ENCODE measurements at regions not wholly inside any gene's neighbourhood (a gene's known extent, or its start where the extent isn't known, plus 50 kb on each side); places are given as distances from the start of the nearest gene placed in this dataset.

DNA sequence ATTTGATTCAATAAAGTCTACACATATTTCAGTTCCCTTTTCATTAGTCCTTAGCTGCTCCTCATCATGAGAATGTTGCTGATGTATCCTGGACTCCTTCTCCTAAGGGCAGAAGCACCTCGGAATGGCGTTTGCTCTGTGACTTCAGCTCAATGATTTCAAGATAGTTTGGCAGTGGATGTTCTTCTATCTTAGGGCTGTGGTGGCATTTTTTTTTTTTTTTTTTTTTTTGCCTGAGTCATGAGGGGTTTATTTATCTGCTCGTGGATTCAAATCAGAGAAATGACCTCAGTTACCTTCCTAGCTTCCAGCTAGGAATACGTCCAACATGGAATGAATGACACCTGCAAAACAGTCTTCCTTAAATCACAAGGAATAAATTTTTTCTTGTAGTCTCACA lies 220.0 kb upstream of the ZBED5 start:
- no peaks in the 10 kb centered on the region for H3K9me3 ChIP-seq (ENCODE audit: control insufficient read depth, low read length)
- no peak overlapping the region for H3K27ac ChIP-seq (ENCODE audit: low read length)
- DNase-seq (no peak), ATAC-seq (no peak)
- H3K27me3 ChIP-seq (ENCODE audit: control insufficient read depth, insufficient read depth), result no peaks in the 10 kb centered on the region
- H3K4me1 ChIP-seq (ENCODE audit: control insufficient read depth, insufficient read depth, low read length), result no peaks in the 10 kb centered on the region
- no peak overlapping the region for H3K4me3 ChIP-seq (ENCODE audit: low read length)
- intact Hi-C loops (cut with DNase I), result no loop called here
- 54% methylated on average over 4 of the region's 4 CpGs for WGBS

DNA sequence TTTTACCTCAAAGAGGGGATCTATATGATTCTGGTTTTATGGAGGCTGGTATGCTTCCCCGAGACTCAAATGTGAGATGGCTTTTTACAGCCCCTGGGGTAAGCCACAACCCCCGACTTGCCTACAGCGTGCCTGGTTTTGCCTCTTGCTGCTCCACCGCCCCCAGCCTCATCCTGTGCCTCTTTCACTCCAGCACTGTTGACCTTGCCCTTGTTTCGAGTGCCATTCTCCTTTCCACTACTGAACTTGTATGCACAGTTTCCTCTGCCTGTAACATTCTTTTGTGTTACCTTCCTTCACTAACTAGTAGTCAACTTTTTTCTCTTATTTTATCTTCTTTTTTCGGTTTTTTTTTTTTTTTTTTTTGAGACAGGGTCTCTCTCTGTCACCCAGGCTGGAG lies 219.0 kb upstream of the ZBED5 start:
- WGBS, result 69% methylated on average over 6 of the region's 6 CpGs
- no peaks in the 10 kb centered on the region for H3K27me3 ChIP-seq (ENCODE audit: control insufficient read depth, insufficient read depth)
- DNase-seq (no peak), ATAC-seq (no peak)
- H3K9me3 ChIP-seq (ENCODE audit: control insufficient read depth, low read length), result no peaks in the 10 kb centered on the region
- intact Hi-C loops (cut with DNase I), result no loop called here
- no peaks in the 10 kb centered on the region for H3K4me1 ChIP-seq (ENCODE audit: control insufficient read depth, insufficient read depth, low read length)
- H3K27ac ChIP-seq (ENCODE audit: low read length), result no peak overlapping the region
- no peak overlapping the region for H3K4me3 ChIP-seq (ENCODE audit: low read length)

DNA sequence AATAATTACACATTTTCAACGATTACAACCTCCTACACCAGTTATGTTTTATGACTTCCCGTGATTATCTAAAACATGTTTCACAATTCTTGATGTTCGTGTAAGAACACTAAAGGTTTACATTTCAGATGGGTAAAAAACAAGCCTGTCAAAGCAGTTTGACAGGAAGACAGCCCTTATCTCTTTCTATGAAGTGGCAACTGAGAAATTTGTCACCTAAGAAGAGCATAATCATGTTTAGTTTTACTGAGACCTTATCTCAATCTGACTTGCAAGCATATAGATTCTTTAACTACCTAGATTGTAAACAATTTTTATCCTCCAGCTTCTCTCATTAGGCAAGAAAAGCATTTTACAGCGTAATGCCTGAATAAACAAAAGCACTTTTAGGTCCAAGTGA lies 218.4 kb upstream of the ZBED5 start:
- H3K4me3 ChIP-seq (ENCODE audit: low read length), result no peak overlapping the region
- ATAC-seq, result no peak
- WGBS, result 50% methylated on average over 4 of the region's 4 CpGs
- H3K9me3 ChIP-seq (ENCODE audit: control insufficient read depth, low read length), result no peaks in the 10 kb centered on the region
- no peak overlapping the region for H3K27ac ChIP-seq (ENCODE audit: low read length)
- no peaks in the 10 kb centered on the region for H3K4me1 ChIP-seq (ENCODE audit: control insufficient read depth, insufficient read depth, low read length)
- intact Hi-C loops (cut with DNase I), result no loop called here
- H3K27me3 ChIP-seq (ENCODE audit: control insufficient read depth, insufficient read depth), result no peaks in the 10 kb centered on the region
- DNase-seq, result no peak

DNA sequence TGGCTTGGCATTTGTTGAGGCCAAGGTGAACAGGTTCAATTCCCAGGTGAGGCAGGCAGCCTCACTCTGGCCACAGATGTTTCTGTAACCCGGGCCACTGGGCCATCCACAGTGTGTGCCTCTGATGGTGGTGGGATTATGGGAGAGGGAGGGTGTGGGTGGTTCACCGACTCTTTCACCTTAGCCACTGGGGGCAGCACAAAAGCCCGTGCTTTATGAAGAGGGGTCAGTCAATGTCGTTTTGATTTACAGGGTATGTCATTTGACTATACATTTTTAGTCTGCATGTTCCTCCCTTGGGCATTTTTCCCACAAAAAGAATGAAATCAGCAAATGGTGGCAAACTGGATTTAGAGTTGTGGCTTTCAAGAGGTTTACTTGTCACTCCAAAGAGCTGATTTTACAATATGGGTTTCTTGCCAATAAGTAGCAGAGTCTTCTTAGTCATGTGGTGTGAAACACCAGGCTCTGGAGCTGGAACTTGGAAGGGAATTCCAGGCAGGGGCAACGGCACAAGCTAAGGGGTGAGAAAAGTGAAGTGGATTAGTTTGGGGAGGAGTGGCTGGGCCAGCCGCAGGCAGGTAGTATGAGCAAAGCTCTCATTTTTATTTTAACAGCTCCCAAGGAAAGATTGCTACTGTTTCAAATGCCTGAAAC lies 217.8 kb upstream of the ZBED5 start:
- intact Hi-C loops (cut with DNase I), result no loop called here
- Histone ChIP-seq H3K4me3 (ENCODE audit: low read length) (no peak overlapping the region), H3K27ac (ENCODE audit: low read length) (no peak overlapping the region), H3K27me3 (ENCODE audit: control insufficient read depth, insufficient read depth) (no peaks in the 10 kb centered on the region), H3K4me1 (ENCODE audit: control insufficient read depth, insufficient read depth, low read length) (no peaks in the 10 kb centered on the region), H3K9me3 (ENCODE audit: control insufficient read depth, low read length) (no peaks in the 10 kb centered on the region)
- ATAC-seq (no peak), DNase-seq (no peak)
- 55% methylated on average over 6 of the region's 6 CpGs for WGBS

DNA sequence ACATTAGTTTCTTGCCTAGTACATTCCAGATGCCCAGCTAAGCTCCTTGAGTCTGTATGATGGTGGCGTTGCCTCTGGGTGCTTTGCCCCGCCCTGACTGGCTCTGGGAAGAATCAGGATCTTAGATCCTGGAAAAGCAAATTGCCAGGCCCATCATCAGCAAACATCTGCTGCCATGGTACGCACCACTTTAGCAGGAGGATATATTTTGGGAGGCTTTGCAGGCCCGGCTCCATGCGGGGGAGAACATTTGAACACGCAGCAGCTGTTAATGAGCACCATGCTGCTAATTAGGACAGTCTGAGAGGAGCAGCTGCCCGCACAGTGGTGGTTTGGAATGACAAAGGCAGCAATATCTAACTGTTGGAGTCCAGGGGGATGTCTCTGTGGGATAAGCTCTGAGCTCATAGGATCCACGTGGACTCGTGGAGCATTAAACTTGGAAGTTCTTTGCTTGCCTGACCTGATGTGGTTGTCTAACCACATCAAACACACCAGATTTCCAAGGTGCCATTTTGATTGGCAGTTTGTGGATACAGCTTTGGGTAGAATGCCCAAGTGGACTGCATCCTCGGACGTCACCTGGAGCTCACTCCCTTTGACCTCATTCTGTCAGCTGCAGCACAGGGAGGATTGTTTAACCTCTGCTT lies 217.0 kb upstream of the ZBED5 start:
- Histone ChIP-seq H3K9me3 (ENCODE audit: control insufficient read depth, low read length) (no peaks in the 10 kb centered on the region), H3K4me1 (ENCODE audit: control insufficient read depth, insufficient read depth, low read length) (no peaks in the 10 kb centered on the region), H3K27ac (ENCODE audit: low read length) (no peak overlapping the region), H3K27me3 (ENCODE audit: control insufficient read depth, insufficient read depth) (no peaks in the 10 kb centered on the region), H3K4me3 (ENCODE audit: low read length) (no peak overlapping the region)
- intact Hi-C loops (cut with DNase I), result no loop called here
- ATAC-seq, result no peak
- WGBS, result 84% methylated on average over 11 of the region's 11 CpGs
- no peak for DNase-seq

DNA sequence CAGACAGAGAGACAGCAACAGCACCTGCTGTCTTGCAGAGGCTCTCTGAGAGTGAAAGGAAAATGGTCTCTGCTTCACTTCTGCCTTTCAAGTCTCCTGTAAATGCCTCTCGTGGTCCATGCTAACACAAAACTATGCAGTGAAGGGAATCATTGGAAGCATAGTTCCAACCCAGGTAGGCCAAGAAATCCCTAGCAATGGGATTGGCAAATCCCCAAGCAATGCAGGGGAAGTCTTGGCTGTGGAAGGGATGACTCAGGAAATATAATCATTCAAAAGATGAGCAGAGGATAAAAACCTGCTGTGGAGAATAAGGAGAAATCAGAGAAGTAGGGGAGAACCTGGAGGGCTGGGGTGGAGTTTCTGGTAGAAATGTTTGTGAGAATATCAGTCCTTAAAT lies 216.1 kb upstream of the ZBED5 start:
- Histone ChIP-seq H3K4me3 (ENCODE audit: low read length) (no peak overlapping the region), H3K9me3 (ENCODE audit: control insufficient read depth, low read length) (no peaks in the 10 kb centered on the region), H3K4me1 (ENCODE audit: control insufficient read depth, insufficient read depth, low read length) (no peaks in the 10 kb centered on the region), H3K27me3 (ENCODE audit: control insufficient read depth, insufficient read depth) (no peaks in the 10 kb centered on the region), H3K27ac (ENCODE audit: low read length) (no peak overlapping the region)
- WGBS, result 91% methylated on average over 1 of the region's 1 CpG
- intact Hi-C loops (cut with DNase I), result no loop called here
- ATAC-seq (no peak), DNase-seq (no peak)

DNA sequence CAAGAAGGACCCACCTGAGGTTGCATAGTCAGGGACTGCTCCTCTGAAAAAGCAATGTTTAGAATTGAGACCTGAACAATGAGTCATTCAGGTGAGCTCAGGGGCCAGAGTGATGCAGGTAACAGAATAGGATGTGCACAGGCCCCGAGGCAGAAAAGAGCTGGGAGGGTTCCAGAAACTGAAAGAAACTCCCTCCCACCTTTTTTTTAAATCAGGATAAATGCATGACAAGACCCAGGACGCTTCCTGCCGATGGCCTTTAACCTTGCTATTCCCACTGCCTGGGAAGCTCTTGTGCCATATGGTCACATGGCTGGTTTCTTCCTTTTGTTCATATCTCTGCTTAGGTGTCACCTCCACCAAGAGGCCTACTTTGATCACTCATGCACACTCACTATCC lies 214.2 kb upstream of the ZBED5 start:
- DNase-seq (no peak), ATAC-seq (no peak)
- no peak overlapping the region for H3K27ac ChIP-seq (ENCODE audit: low read length)
- H3K4me3 ChIP-seq (ENCODE audit: low read length), result no peak overlapping the region
- no peaks in the 10 kb centered on the region for H3K4me1 ChIP-seq (ENCODE audit: control insufficient read depth, insufficient read depth, low read length)
- H3K9me3 ChIP-seq (ENCODE audit: control insufficient read depth, low read length), result no peaks in the 10 kb centered on the region
- intact Hi-C loops (cut with DNase I), result no loop called here
- no peaks in the 10 kb centered on the region for H3K27me3 ChIP-seq (ENCODE audit: control insufficient read depth, insufficient read depth)
- whole genome bisulfite sequencing, result 58% methylated on average over 3 of the region's 3 CpGs

DNA sequence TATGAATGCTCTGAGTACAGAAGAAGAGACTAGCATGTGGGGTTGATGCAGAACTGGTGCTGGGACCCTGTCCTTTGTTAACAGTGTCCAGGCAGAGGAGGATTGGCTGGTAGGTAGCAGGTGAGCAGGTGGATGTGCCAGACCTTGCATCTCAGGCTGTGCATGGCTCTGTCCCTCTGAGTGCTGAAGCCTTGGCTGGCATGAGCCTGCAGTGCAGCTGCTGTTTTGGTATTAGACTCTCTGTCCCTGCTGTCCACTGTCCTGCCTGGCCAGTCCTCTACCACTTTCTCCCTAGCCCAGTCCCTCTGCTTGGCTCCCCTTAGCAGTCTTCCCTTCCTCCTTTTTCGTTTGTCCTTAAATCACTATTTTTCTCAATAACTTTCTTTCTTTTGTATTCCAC lies 213.6 kb upstream of the ZBED5 start:
- Histone ChIP-seq H3K4me1 (ENCODE audit: control insufficient read depth, insufficient read depth, low read length) (no peaks in the 10 kb centered on the region), H3K4me3 (ENCODE audit: low read length) (no peak overlapping the region), H3K27ac (ENCODE audit: low read length) (no peak overlapping the region), H3K9me3 (ENCODE audit: control insufficient read depth, low read length) (no peaks in the 10 kb centered on the region), H3K27me3 (ENCODE audit: control insufficient read depth, insufficient read depth) (no peaks in the 10 kb centered on the region)
- DNase-seq (no peak), ATAC-seq (no peak)
- intact Hi-C loops (cut with DNase I), result no loop called here
- WGBS, result 56% methylated on average over 1 of the region's 1 CpG

DNA sequence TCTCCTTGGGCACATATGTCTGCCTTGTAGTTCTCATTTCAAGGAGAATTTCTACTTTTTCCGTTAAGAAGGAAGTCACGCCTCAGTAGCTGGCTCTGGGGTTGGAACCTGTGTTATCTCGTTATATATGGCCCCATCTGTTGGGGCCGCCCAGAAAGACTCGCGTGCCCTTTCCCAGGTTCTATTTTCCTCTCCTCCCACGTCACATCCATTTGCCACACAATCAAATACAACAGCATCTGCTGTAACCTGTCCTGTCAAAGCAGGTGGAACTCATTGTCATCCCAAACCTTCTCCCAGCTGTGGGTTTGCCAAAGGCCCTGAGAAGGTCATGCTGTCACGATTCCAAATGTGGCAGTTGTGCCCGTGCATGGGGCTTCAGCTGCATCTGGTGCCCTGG lies 213.1 kb upstream of the ZBED5 start:
- H3K4me3 ChIP-seq (ENCODE audit: low read length), result no peak overlapping the region
- DNase-seq (no peak), ATAC-seq (no peak)
- WGBS, result 77% methylated on average over 9 of the region's 9 CpGs
- no peak overlapping the region for H3K27ac ChIP-seq (ENCODE audit: low read length)
- intact Hi-C loops (cut with DNase I), result no loop called here
- no peaks in the 10 kb centered on the region for H3K9me3 ChIP-seq (ENCODE audit: control insufficient read depth, low read length)
- H3K4me1 ChIP-seq (ENCODE audit: control insufficient read depth, insufficient read depth, low read length), result no peaks in the 10 kb centered on the region
- H3K27me3 ChIP-seq (ENCODE audit: control insufficient read depth, insufficient read depth), result no peaks in the 10 kb centered on the region

DNA sequence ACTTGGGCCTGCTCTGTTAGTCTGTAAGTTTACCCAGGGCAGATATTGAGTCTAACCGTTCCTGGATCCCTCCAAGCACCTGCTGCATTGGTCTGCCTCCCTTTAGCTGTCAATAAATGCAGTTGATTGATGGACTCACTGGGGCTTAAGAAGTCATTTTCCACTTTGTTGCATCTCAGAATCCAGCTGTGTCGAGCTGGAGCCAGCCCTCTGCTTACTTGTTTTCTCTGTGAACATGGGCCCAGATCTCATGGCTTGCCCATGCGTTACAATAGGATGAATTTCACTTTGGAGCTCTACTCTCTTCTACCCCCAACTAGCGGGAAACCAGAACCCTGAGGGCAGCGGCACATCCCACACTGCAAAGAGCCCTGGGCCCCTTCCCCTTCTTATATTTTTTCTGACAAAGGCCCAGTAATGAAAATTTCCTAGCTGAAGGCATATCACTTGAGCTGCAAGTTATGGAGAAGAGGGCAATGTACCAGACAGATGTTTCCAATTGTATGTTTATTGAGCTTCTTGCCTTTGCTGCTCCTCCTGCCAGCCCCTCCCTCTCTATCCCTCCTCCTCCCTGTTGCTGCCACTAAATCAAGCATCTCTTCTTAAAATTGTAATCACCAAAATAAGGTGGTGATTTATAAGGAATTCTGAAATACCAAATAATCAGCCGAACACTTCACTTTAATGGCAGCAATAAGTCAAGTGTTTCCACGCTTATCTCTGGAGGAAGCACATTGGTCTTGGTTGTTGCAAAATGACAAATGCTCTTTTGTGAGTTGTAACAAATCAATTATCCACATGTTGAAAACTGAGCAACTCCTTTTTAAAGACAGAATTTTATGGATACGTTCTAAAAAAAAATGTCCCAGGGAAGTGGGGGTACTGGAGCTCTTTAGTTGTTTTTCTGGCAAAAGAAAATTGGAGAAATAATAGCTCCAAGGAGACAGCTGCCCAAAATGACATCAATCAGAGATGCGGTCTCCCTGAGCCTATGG lies 212.3 kb upstream of the ZBED5 start:
- Histone ChIP-seq H3K4me3 (ENCODE audit: low read length) (no peak overlapping the region), H3K4me1 (ENCODE audit: control insufficient read depth, insufficient read depth, low read length) (no peaks in the 10 kb centered on the region), H3K27ac (ENCODE audit: low read length) (no peak overlapping the region), H3K27me3 (ENCODE audit: control insufficient read depth, insufficient read depth) (no peaks in the 10 kb centered on the region), H3K9me3 (ENCODE audit: control insufficient read depth, low read length) (no peaks in the 10 kb centered on the region)
- ATAC-seq (no peak), DNase-seq (no peak)
- 78% methylated on average over 9 of the region's 9 CpGs for WGBS
- intact Hi-C loops (cut with DNase I), result no loop called here

DNA sequence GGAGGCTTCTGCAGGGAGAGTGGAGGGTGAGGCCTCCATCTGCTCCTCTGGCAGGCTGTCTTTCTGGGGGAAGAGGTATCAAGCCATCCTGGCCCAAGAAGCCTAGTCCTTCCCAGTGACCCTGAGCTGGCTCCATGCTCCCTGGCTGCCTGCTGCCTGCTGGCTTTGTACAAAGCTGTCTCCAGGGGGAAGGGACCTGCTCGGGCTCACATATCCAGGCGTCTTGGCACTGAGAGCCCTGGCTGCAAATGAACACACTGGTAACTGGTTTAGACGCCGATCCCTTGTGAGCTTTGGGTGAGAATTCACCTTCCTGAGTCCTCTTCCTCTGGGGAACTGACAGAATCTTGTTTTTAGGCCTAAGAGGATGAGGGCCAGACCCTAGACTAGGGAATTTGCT lies 210.3 kb upstream of the ZBED5 start:
- Histone ChIP-seq H3K9me3 (ENCODE audit: control insufficient read depth, low read length) (no peaks in the 10 kb centered on the region), H3K27ac (ENCODE audit: low read length) (no peak overlapping the region), H3K27me3 (ENCODE audit: control insufficient read depth, insufficient read depth) (no peaks in the 10 kb centered on the region), H3K4me3 (ENCODE audit: low read length) (no peak overlapping the region), H3K4me1 (ENCODE audit: control insufficient read depth, insufficient read depth, low read length) (no peaks in the 10 kb centered on the region)
- WGBS, result 88% methylated on average over 4 of the region's 4 CpGs
- ATAC-seq (no peak), DNase-seq (no peak)
- intact Hi-C loops (cut with DNase I), result no loop called here
